Vagina (tissue), 2 donors: ENCODE measurements at regions not wholly inside any gene's neighbourhood (a gene's known extent, or its start where the extent isn't known, plus 50 kb on each side); places are given as distances from the start of the nearest gene placed in this dataset.

Source experiments
- DNase-seq, 2 donors: peaks; one replicate each; pipeline ENCODE4 v3.0.0-alpha.2; 2017; ENCODE audit errors: extremely low spot score in 2 of 2
- H3K27ac ChIP-seq: fragments of 200-600 bp; sonication (generic); one replicate; pipeline ENCODE4 v1.5.1; 2019
- H3K27me3 ChIP-seq: fragments of 200-600 bp; sonication (generic); one replicate; pipeline ENCODE4 v1.5.1; 2019
- H3K36me3 ChIP-seq, 2 donors: fragments of 200-600 bp; sonication (generic); one replicate each; pipeline ENCODE4 v1.5.1; 2017 to 2019
- H3K4me1 ChIP-seq: fragments of 200-600 bp; sonication (generic); one replicate; pipeline ENCODE4 v1.5.1; 2019
- H3K4me3 ChIP-seq, 2 donors: fragments of 200-600 bp; sonication (generic); 1 replicate in 1 of 2; 2 replicates in 1 of 2; pipeline ENCODE4 v1.5.1; 2016 to 2019
- H3K9me3 ChIP-seq: fragments of 200-600 bp; sonication (generic); one replicate; pipeline ENCODE4 v1.5.1; 2019
- CTCF ChIP-seq, 3 experiments: fragments of 450-650 bp in 2 of 3; fragments of 200-600 bp in 1 of 3; sonication (generic) in 1 of 3; IDR thresholded peaks; one replicate each; pipeline ENCODE4 v1.5.1; 2017 to 2019; ENCODE audit warnings: antibody characterized with exemption in 3 of 3, mild to moderate bottlenecking in 2 of 3, moderate library complexity in 2 of 3
- POLR2A ChIP-seq, 2 donors: fragments of 450-650 bp; IDR thresholded peaks; one replicate each; pipeline ENCODE4 v1.6.1; 2017; ENCODE audit warnings: antibody characterized with exemption in 2 of 2, mild to moderate bottlenecking in 2 of 2, moderate library complexity in 2 of 2
- POLR2AphosphoS5 ChIP-seq, 2 donors: sonication (generic); formaldehyde crosslinking; IDR thresholded peaks; one replicate each; pipeline ENCODE4 v1.9.0; 2017; ENCODE audit warnings: antibody characterized with exemption in 2 of 2, mild to moderate bottlenecking in 2 of 2, low read depth in 1 of 2; ENCODE audit not compliant: insufficient read depth in 1 of 2
- intact Hi-C: fragments of 100-400 bp; cut with DNase I; formaldehyde crosslinking; loops from one replicate; pipeline ENCODE4 v1.15.1; 2023

DNA sequence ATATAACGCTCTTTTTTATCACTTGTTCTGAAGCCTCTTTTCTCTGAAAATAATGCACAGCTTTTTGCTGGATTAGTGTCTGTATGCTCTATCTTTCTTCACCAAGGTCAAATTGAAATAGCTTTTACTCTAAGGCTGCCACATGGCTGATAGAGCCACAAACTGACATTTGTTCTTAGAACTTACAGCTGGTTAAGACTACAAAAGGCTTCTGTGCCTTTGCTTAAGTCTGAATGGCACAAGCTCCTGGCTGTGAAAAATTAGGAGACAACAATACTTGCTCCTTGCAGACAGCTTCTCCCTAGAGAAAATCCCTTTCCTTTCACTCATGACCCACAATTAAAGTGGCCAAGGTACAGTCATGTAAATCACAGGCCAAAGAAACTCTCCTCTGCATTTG, 515.3 kb downstream of the DSC3 start:
- H3K27me3 ChIP-seq, result no peaks in the 10 kb centered on the region
- no peak for DNase-seq
- H3K9me3 ChIP-seq, result no peaks in the 10 kb centered on the region
- no peaks in the 10 kb centered on the region for H3K4me1 ChIP-seq
- no peak overlapping the region for H3K4me3 ChIP-seq
- intact Hi-C loops, result no loop called here
- no peak overlapping the region for H3K27ac ChIP-seq
- no peak for TF ChIP-seq POLR2AphosphoS5 (IDR thresholded peaks at IDR 0.05; ENCODE audit: insufficient read depth in 1 of 2, low read depth in 1 of 2)
- no peak for TF ChIP-seq POLR2A (IDR thresholded peaks at IDR 0.05)
- TF ChIP-seq CTCF (IDR thresholded peaks at IDR 0.05), result no peak
- H3K36me3 ChIP-seq, result no peaks in the 10 kb centered on the region

DNA sequence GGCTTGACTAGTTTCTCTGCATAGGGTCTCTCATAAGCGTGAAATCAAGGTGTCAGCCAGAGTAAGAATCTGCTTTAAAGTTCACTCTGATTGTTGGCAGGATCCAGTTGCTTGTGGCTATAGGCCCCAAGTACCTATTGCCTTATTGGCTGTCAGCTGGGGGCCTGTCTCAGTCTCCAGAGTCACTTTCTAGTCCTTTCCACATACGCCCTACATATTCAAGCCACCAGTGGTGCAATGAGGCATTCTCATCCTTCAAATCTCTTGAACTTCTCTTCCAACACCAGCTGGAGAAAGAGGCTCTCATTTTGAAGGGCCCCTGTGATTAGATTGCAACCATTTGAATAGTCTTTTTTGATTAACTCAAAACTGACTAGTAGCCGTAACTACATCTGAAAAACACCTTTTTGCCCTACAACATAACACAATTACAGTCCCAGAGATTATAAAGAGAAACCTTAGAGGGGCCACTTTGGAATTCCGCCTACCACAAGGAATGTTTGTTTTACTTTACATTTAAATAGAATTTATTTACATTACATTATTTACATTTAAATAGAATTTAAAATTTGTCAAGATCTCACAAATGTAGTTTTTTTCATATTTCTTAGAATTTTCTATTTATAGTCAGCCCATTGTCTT, 520.1 kb downstream of the DSC3 start:
- H3K9me3 ChIP-seq, result no peaks in the 10 kb centered on the region
- no peak overlapping the region for H3K27ac ChIP-seq
- H3K36me3 ChIP-seq, result no peaks in the 10 kb centered on the region
- no peak for DNase-seq
- TF ChIP-seq POLR2A (IDR thresholded peaks at IDR 0.05) (no peak), POLR2AphosphoS5 (IDR thresholded peaks at IDR 0.05; ENCODE audit: insufficient read depth in 1 of 2, low read depth in 1 of 2) (no peak), CTCF (IDR thresholded peaks at IDR 0.05) (no peak)
- H3K4me3 ChIP-seq, result no peak overlapping the region
- H3K4me1 ChIP-seq, result no peaks in the 10 kb centered on the region
- intact Hi-C loops, result no loop called here
- H3K27me3 ChIP-seq, result no peaks in the 10 kb centered on the region

DNA sequence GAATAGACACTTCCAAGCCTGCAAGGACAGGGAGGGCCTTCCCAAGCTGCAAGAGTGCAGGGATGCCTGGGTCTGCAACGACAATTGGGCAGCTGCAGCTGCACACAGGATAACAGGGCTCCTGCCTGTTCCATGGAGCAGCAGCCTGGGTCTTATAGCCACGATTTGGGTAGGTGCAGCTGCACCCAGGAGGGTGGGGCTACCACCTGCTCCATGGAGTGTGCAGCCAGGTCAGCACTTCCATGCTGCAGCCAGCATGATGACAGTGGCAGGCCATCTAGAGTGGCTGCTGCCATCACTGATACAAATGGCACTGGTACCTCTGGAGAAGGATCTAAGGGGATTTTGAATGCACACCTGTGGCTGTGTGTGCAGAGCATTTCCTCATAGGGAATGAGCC, 528.5 kb downstream of the DSC3 start:
- Histone ChIP-seq H3K36me3 (no peaks in the 10 kb centered on the region), H3K27ac (no peak overlapping the region), H3K27me3 (no peaks in the 10 kb centered on the region), H3K4me1 (no peaks in the 10 kb centered on the region), H3K4me3 (no peak overlapping the region), H3K9me3 (no peaks in the 10 kb centered on the region)
- TF ChIP-seq POLR2A (IDR thresholded peaks at IDR 0.05) (no peak), POLR2AphosphoS5 (IDR thresholded peaks at IDR 0.05; ENCODE audit: insufficient read depth in 1 of 2, low read depth in 1 of 2) (no peak), CTCF (IDR thresholded peaks at IDR 0.05) (no peak)
- intact Hi-C loops, result no loop called here
- no peak for DNase-seq

GRCh38 chr18:30512872-30513271, 529.7 kb downstream of the DSC3 start:
- Histone ChIP-seq H3K4me1 (no peaks in the 10 kb centered on the region), H3K4me3 (no peak overlapping the region), H3K9me3 (no peaks in the 10 kb centered on the region), H3K27me3 (no peaks in the 10 kb centered on the region), H3K27ac (no peak overlapping the region), H3K36me3 (no peaks in the 10 kb centered on the region)
- no peak for DNase-seq
- TF ChIP-seq POLR2A (IDR thresholded peaks at IDR 0.05) (no peak), POLR2AphosphoS5 (IDR thresholded peaks at IDR 0.05; ENCODE audit: insufficient read depth in 1 of 2, low read depth in 1 of 2) (no peak), CTCF (IDR thresholded peaks at IDR 0.05) (no peak)
- intact Hi-C loops, result no loop called here

DNA sequence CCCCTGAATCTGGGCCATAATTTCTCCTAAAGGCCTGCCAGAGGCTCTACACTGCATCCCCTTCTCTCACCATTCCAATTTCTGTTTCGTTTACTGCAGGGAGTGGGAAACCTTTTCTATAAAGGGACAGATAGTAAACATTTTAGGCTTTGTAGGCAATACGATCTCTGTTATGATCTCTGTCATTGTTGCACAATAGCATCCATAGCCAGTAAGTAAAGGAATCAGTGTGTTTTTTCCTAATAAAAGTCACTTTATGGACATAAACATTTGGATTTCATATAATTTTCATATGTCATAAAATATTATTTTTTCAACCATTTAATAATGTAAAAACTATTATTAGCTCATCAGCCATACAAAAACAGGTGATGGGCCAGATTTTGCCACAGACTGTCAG, 531.7 kb downstream of the DSC3 start:
- Histone ChIP-seq H3K36me3 (no peaks in the 10 kb centered on the region), H3K9me3 (no peaks in the 10 kb centered on the region), H3K27ac (no peak overlapping the region), H3K4me1 (no peaks in the 10 kb centered on the region), H3K4me3 (no peak overlapping the region), H3K27me3 (no peaks in the 10 kb centered on the region)
- intact Hi-C loops, result no loop called here
- DNase-seq, result no peak
- TF ChIP-seq POLR2AphosphoS5 (IDR thresholded peaks at IDR 0.05; ENCODE audit: insufficient read depth in 1 of 2, low read depth in 1 of 2), result no peak
- TF ChIP-seq POLR2A (IDR thresholded peaks at IDR 0.05), result no peak
- no peak for TF ChIP-seq CTCF (IDR thresholded peaks at IDR 0.05)
